GM20000 (cell line): ENCODE measurements at regions not wholly inside any gene's neighbourhood (a gene's known extent, or its start where the extent isn't known, plus 50 kb on each side); places are given as distances from the start of the nearest gene placed in this dataset.

Source experiments
- DNase-seq: peaks from one replicate; pipeline ENCODE4 v3.0.0; 2012; ENCODE audit warnings: low spot score
- CTCF ChIP-seq: IDR thresholded peaks from 2 replicates; pipeline ENCODE4 v1.5.1; 2012; ENCODE audit warnings: mild to moderate bottlenecking, control low read depth; ENCODE audit errors: extremely low read depth, missing control alignments

GRCh38 chr18:46322411-46322891 lies 218.3 kb downstream of the HAUS1 start:
- no peak for DNase-seq
- TF ChIP-seq CTCF, result no peak

GRCh38 chr18:46322941-46323340 lies 218.8 kb downstream of the HAUS1 start:
- TF ChIP-seq CTCF, result no peak
- DNase-seq, result no peak

GRCh38 chr18:46324087-46324955 lies 220.1 kb downstream of the HAUS1 start:
- no peak for TF ChIP-seq CTCF

GRCh38 chr18:46325895-46326294 lies 221.7 kb downstream of the HAUS1 start:
- no peak for DNase-seq
- no peak for TF ChIP-seq CTCF

More at GRCh38 chr18:46324087-46324955, 220.1 kb downstream of the HAUS1 start:
- DNase-seq, result no peak

GRCh38 chr18:46329736-46330246 lies 225.6 kb downstream of the HAUS1 start:
- DNase-seq, result no peak
- no peak for TF ChIP-seq CTCF

GRCh38 chr18:46331316-46331715 lies 227.1 kb downstream of the HAUS1 start:
- no peak for DNase-seq
- no peak for TF ChIP-seq CTCF

GRCh38 chr18:46332286-46332801 lies 228.2 kb downstream of the HAUS1 start:
- DNase-seq, result no peak

More at GRCh38 chr18:46332286-46332801, 228.2 kb downstream of the HAUS1 start:
- no peak for TF ChIP-seq CTCF
